ENCODE measurements at regions not wholly inside any gene's neighbourhood (a gene's known extent, or its start where the extent isn't known, plus 50 kb on each side); places are given as distances from the start of the nearest gene placed in this dataset.

DNA sequence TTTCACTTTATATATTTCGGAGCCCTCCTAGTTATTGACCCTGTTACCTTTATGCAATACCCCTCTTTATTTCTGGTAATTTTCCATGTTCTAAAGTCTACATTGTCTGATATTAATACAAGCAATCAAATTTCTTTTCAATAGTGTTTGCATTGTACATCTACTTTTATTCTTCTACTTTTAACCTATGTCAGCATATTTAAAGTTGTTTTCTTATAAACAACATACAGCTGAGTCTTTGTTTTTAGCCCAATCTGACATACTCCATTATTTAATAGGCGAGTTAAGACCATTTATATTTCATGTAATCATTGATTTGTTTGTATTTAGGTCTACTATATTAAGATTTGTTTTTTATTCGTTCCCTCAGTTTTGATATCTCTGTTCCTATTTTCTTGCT lies 108.5 kb upstream of the SPACA7 start:
- TF ChIP-seq, protein P1, sequence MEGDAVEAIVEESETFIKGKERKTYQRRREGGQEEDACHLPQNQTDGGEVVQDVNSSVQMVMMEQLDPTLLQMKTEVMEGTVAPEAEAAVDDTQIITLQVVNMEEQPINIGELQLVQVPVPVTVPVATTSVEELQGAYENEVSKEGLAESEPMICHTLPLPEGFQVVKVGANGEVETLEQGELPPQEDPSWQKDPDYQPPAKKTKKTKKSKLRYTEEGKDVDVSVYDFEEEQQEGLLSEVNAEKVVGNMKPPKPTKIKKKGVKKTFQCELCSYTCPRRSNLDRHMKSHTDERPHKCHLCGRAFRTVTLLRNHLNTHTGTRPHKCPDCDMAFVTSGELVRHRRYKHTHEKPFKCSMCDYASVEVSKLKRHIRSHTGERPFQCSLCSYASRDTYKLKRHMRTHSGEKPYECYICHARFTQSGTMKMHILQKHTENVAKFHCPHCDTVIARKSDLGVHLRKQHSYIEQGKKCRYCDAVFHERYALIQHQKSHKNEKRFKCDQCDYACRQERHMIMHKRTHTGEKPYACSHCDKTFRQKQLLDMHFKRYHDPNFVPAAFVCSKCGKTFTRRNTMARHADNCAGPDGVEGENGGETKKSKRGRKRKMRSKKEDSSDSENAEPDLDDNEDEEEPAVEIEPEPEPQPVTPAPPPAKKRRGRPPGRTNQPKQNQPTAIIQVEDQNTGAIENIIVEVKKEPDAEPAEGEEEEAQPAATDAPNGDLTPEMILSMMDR (IDR thresholded peaks at IDR 0.05) = no peak
- no peak for TF ChIP-seq POLR2A (IDR thresholded peaks at IDR 0.05)

All from thyroid gland (tissue), 4 donors.